GM12878 (cell line): ENCODE measurements at regions not wholly inside any gene's neighbourhood (a gene's known extent, or its start where the extent isn't known, plus 50 kb on each side); places are given as distances from the start of the nearest gene placed in this dataset.

Experiments used
- CBFB ChIP-seq: IDR thresholded peaks from 2 replicates; pipeline ENCODE4 v1.6.1; 2016; ENCODE audit warnings: antibody characterized with exemption, low read depth
- E2F4 ChIP-seq: IDR thresholded peaks from 2 replicates; pipeline ENCODE4 v1.6.1; 2012; ENCODE audit warnings: low read depth, low read length, improper control_type of control experiment
- EP300 ChIP-seq, 2 experiments: fragments of 150-350 bp in 1 of 2; IDR thresholded peaks; 2 replicates each; pipeline ENCODE4 v1.6.1; 2011 to 2012; ENCODE audit warnings: low read depth in 2 of 2, low read length in 2 of 2, borderline replicate concordance in 1 of 2, improper control_type of control experiment in 1 of 2, inconsistent platforms in 1 of 2; ENCODE audit not compliant: control insufficient read depth in 1 of 2
- ESRRA ChIP-seq: IDR thresholded peaks from 2 replicates; pipeline ENCODE4 v1.6.1; 2012; ENCODE audit warnings: mild to moderate bottlenecking, low read length, improper control_type of control experiment
- ETV6 ChIP-seq, 2 experiments: fragments of 450-650 bp in 1 of 2; IDR thresholded peaks in 1 of 2; conservative IDR thresholded peaks in 1 of 2; 2 replicates each; pipeline ENCODE4 v1.6.1; 2014; ENCODE audit warnings: antibody characterized with exemption in 1 of 2, borderline replicate concordance in 1 of 2, low read depth in 1 of 2, mild to moderate bottlenecking in 1 of 2, moderate library complexity in 1 of 2
- MXI1 ChIP-seq: fragments of 150-350 bp; IDR thresholded peaks from 2 replicates; pipeline ENCODE4 v1.6.1; 2011; ENCODE audit warnings: low read depth, mild to moderate bottlenecking, inconsistent platforms, low read length, improper control_type of control experiment
- POLR2A ChIP-seq: IDR thresholded peaks from 2 replicates; pipeline ENCODE4 v1.6.1; 2011; ENCODE audit warnings: low read depth, mild to moderate bottlenecking, low read length
- RAD21 ChIP-seq: IDR thresholded peaks from 2 replicates; pipeline ENCODE4 v1.6.1; 2011; ENCODE audit warnings: mild to moderate bottlenecking, low read depth, low read length, moderate library complexity; ENCODE audit not compliant: insufficient read depth
- TARDBP ChIP-seq: IDR thresholded peaks from 2 replicates; pipeline ENCODE4 v1.6.1; 2016; ENCODE audit warnings: borderline replicate concordance
- TCF7 ChIP-seq: IDR thresholded peaks from 2 replicates; pipeline ENCODE4 v1.6.1; 2014; ENCODE audit warnings: antibody characterized with exemption, borderline replicate concordance
- ZBED1 ChIP-seq: IDR thresholded peaks from 2 replicates; pipeline ENCODE4 v1.6.1; 2016; ENCODE audit warnings: borderline replicate concordance
- ZNF592 ChIP-seq: fragments of 450-650 bp; IDR thresholded peaks from 2 replicates; pipeline ENCODE4 v1.6.1; 2017; ENCODE audit warnings: mild to moderate bottlenecking, moderate library complexity
- TF ChIP-seq, protein P1 (sequence below), 3 experiments: IDR thresholded peaks in 2 of 3; conservative IDR thresholded peaks in 1 of 3; 2 replicates each; pipeline ENCODE4 v1.5.1; 2011; ENCODE audit warnings: low read depth in 3 of 3, low read length in 3 of 3, mild to moderate bottlenecking in 3 of 3, control low read depth in 2 of 3, moderate library complexity in 2 of 3, inconsistent platforms in 1 of 3, mixed read lengths in 1 of 3; ENCODE audit not compliant: control insufficient read depth in 2 of 3, insufficient read depth in 1 of 3; ENCODE audit errors: extremely low read depth in 1 of 3
- TF ChIP-seq, protein P2 (sequence below): fragments of 450-650 bp; IDR thresholded peaks from 2 replicates; pipeline ENCODE4 v1.6.1; 2018; ENCODE audit warnings: borderline replicate concordance, mild to moderate bottlenecking; ENCODE audit not compliant: partially characterized antibody

- TF ChIP-seq TCF7 (no peak), MXI1 (no peak), CBFB (no peak), TARDBP (no peak), ESRRA (no peak), ETV6 (conservative IDR thresholded peaks at IDR 0.05 in 1 of 2, IDR thresholded peaks at IDR 0.05 in 1 of 2; ENCODE audit: borderline replicate concordance in 1 of 2, low read depth in 1 of 2) (no peak), E2F4 (no peak), POLR2A (no peak), ZBED1 (no peak), RAD21 (no peak), ZNF592 (no peak), EP300 (IDR thresholded peaks at IDR 0.05; ENCODE audit: borderline replicate concordance in 1 of 2, control insufficient read depth in 1 of 2, low read depth in 2 of 2, low read length in 2 of 2) (no peak)
- TF ChIP-seq, protein P1, sequence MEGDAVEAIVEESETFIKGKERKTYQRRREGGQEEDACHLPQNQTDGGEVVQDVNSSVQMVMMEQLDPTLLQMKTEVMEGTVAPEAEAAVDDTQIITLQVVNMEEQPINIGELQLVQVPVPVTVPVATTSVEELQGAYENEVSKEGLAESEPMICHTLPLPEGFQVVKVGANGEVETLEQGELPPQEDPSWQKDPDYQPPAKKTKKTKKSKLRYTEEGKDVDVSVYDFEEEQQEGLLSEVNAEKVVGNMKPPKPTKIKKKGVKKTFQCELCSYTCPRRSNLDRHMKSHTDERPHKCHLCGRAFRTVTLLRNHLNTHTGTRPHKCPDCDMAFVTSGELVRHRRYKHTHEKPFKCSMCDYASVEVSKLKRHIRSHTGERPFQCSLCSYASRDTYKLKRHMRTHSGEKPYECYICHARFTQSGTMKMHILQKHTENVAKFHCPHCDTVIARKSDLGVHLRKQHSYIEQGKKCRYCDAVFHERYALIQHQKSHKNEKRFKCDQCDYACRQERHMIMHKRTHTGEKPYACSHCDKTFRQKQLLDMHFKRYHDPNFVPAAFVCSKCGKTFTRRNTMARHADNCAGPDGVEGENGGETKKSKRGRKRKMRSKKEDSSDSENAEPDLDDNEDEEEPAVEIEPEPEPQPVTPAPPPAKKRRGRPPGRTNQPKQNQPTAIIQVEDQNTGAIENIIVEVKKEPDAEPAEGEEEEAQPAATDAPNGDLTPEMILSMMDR (IDR thresholded peaks at IDR 0.05 in 2 of 3, conservative IDR thresholded peaks at IDR 0.05 in 1 of 3; ENCODE audit: control insufficient read depth in 2 of 3, extremely low read depth in 1 of 3, insufficient read depth in 1 of 3, low read depth in 3 of 3, low read length in 3 of 3), result no peak
- TF ChIP-seq, protein P2, sequence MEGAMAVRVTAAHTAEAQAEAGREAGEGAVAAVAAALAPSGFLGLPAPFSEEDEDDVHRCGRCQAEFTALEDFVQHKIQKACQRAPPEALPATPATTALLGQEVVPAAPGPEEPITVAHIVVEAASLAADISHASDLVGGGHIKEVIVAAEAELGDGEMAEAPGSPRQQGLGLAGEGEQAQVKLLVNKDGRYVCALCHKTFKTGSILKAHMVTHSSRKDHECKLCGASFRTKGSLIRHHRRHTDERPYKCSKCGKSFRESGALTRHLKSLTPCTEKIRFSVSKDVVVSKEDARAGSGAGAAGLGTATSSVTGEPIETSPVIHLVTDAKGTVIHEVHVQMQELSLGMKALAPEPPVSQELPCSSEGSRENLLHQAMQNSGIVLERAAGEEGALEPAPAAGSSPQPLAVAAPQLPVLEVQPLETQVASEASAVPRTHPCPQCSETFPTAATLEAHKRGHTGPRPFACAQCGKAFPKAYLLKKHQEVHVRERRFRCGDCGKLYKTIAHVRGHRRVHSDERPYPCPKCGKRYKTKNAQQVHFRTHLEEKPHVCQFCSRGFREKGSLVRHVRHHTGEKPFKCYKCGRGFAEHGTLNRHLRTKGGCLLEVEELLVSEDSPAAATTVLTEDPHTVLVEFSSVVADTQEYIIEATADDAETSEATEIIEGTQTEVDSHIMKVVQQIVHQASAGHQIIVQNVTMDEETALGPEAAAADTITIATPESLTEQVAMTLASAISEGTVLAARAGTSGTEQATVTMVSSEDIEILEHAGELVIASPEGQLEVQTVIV, result no peak
These were observed 627.0 kb downstream of the KCNA4 start for GRCh38 chr11:29389793-29390192.
